ENCODE measurements at regions not wholly inside any gene's neighbourhood (a gene's known extent, or its start where the extent isn't known, plus 50 kb on each side); places are given as distances from the start of the nearest gene placed in this dataset.

DNA sequence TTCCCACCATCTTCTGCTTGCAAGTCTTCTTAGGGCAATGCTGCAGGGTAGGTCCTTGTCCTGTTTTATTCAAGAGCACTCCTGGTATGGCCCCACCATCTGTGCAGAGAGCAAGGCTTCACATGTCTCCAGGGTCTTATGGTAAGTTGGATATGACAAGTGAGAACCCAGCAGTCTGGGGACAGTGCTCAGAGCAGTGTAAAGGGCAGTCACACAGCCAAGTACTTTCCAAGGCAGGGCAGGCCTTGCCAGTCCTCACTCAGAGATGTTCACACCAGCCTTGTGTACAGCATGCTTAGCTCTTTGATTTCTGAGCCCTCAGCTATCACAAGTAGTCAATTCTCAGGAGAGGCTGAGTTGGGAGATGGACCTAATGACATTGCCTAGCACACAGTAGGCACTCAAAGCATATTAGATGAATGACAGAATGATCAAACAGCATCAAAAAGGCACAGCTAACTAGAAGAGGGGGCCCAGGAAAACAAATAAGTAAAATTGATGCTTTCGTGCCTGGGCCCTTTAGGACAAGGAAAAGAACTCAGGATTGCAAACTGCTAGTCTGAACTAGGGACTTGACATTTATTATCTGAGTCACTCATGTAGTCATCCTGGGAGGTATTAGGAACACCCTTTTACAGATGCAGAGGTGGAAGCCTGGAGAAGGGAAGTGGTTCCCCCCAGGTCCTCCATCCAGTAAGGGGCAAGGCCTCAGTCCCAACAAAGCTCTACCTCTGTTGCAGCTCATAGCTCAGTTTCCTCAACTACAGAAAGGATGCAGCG, 86.7 kb upstream of the CTAGE1 start:
- Histone ChIP-seq H3K36me3 (ENCODE audit: control insufficient read depth in 2 of 2, insufficient read depth in 2 of 2, low read length in 1 of 2) (no peaks in the 10 kb centered on the region), H3K79me2 (ENCODE audit: control insufficient read depth, insufficient read depth, low read length) (no peaks in the 10 kb centered on the region), H3K9ac (ENCODE audit: control insufficient read depth, insufficient read depth, low read length) (no peak overlapping the region), H3K4me2 (ENCODE audit: control insufficient read depth, insufficient read depth) (no peak overlapping the region), H4K20me1 (ENCODE audit: control insufficient read depth, insufficient read depth) (no peaks in the 10 kb centered on the region), H3K27me3 (replicated peaks in 1 of 2; ENCODE audit: control insufficient read depth in 2 of 2, insufficient read depth in 2 of 2, low read length in 1 of 2) (no peaks in the 10 kb centered on the region), H3K27ac (ENCODE audit: control insufficient read depth, insufficient read depth) (no peak overlapping the region), H3K4me3 (no peak overlapping the region), H3K9me3 (replicated peaks; ENCODE audit: control insufficient read depth, insufficient read depth, low read length) (no peaks in the 10 kb centered on the region), H3K4me1 (ENCODE audit: control insufficient read depth, insufficient read depth, low read length) (no peaks in the 10 kb centered on the region), H2AFZ (ENCODE audit: control insufficient read depth, low read depth, low read length) (no peak overlapping the region)
- DNase-seq (ENCODE audit: low read depth, low spot score) = no peak
- ChIA-PET SMC1A (ENCODE audit: uncharacterized antibody, unreplicated experiment) (no interaction called here), RAD21 (ENCODE audit: unreplicated experiment) (no interaction called here), POLR2A (no interaction called here), CTCF (no interaction called here)
- BruUV-seq (replicated peaks) = no TSS peak
- no peak for FAIRE-seq
- intact Hi-C loops (cut with micrococcal nuclease; ENCODE audit: unreplicated experiment) = loop anchor here (10.0 kb wide), 1 partner anchor 120 kb away; no protein-coding TSS in a partner anchor
- TF ChIP-seq NFIC (IDR thresholded peaks at IDR 0.05; ENCODE audit: low read depth, low read length) (no peak), CBX5 (IDR thresholded peaks at IDR 0.05; ENCODE audit: low read depth) (no peak), TARDBP (IDR thresholded peaks at IDR 0.05; ENCODE audit: borderline replicate concordance) (no peak), SMARCA5 (IDR thresholded peaks at IDR 0.05) (no peak), ETV6 (conservative IDR thresholded peaks at IDR 0.05 in 1 of 2, IDR thresholded peaks at IDR 0.05 in 1 of 2; ENCODE audit: borderline replicate concordance in 1 of 2, low read depth in 1 of 2) (no peak), SMAD5 (IDR thresholded peaks at IDR 0.05; ENCODE audit: low read depth) (no peak), SP1 (IDR thresholded peaks at IDR 0.05; ENCODE audit: low read depth, low read length) (no peak)
- TF ChIP-seq, protein P1, sequence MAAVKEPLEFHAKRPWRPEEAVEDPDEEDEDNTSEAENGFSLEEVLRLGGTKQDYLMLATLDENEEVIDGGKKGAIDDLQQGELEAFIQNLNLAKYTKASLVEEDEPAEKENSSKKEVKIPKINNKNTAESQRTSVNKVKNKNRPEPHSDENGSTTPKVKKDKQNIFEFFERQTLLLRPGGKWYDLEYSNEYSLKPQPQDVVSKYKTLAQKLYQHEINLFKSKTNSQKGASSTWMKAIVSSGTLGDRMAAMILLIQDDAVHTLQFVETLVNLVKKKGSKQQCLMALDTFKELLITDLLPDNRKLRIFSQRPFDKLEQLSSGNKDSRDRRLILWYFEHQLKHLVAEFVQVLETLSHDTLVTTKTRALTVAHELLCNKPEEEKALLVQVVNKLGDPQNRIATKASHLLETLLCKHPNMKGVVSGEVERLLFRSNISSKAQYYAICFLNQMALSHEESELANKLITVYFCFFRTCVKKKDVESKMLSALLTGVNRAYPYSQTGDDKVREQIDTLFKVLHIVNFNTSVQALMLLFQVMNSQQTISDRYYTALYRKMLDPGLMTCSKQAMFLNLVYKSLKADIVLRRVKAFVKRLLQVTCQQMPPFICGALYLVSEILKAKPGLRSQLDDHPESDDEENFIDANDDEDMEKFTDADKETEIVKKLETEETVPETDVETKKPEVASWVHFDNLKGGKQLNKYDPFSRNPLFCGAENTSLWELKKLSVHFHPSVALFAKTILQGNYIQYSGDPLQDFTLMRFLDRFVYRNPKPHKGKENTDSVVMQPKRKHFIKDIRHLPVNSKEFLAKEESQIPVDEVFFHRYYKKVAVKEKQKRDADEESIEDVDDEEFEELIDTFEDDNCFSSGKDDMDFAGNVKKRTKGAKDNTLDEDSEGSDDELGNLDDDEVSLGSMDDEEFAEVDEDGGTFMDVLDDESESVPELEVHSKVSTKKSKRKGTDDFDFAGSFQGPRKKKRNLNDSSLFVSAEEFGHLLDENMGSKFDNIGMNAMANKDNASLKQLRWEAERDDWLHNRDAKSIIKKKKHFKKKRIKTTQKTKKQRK (IDR thresholded peaks at IDR 0.05; ENCODE audit: low read depth, low read length) = no peak
- TF ChIP-seq, protein P2, sequence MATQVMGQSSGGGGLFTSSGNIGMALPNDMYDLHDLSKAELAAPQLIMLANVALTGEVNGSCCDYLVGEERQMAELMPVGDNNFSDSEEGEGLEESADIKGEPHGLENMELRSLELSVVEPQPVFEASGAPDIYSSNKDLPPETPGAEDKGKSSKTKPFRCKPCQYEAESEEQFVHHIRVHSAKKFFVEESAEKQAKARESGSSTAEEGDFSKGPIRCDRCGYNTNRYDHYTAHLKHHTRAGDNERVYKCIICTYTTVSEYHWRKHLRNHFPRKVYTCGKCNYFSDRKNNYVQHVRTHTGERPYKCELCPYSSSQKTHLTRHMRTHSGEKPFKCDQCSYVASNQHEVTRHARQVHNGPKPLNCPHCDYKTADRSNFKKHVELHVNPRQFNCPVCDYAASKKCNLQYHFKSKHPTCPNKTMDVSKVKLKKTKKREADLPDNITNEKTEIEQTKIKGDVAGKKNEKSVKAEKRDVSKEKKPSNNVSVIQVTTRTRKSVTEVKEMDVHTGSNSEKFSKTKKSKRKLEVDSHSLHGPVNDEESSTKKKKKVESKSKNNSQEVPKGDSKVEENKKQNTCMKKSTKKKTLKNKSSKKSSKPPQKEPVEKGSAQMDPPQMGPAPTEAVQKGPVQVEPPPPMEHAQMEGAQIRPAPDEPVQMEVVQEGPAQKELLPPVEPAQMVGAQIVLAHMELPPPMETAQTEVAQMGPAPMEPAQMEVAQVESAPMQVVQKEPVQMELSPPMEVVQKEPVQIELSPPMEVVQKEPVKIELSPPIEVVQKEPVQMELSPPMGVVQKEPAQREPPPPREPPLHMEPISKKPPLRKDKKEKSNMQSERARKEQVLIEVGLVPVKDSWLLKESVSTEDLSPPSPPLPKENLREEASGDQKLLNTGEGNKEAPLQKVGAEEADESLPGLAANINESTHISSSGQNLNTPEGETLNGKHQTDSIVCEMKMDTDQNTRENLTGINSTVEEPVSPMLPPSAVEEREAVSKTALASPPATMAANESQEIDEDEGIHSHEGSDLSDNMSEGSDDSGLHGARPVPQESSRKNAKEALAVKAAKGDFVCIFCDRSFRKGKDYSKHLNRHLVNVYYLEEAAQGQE (IDR thresholded peaks at IDR 0.05; ENCODE audit: low read depth, low read length) = no peak
- no peak for ATAC-seq
- in situ Hi-C loops (cut with MboI) = no loop called here
- WGBS (ENCODE audit: insufficient coverage, insufficient replicate concordance, low lambda C conversion rate, missing lambda C conversion rate) = 0% methylated on average over 2 of the region's 2 CpGs

Data from GM12878 (cell line).